Heart right ventricle (tissue), 16 donors: ENCODE measurements at regions not wholly inside any gene's neighbourhood (a gene's known extent, or its start where the extent isn't known, plus 50 kb on each side); places are given as distances from the start of the nearest gene placed in this dataset.
A peak's percentile ranks its signal among the peaks of the same experiment; 100 is the strongest.

Experiments
- ATAC-seq, 8 donors: fragments of 200-7000 bp; cut with Tn5 transposase; one replicate each; pipeline ENCODE4 v1.9.1; 2020; ENCODE audit warnings: mild to moderate bottlenecking in 8 of 8, moderate library complexity in 8 of 8, moderate number of reproducible peaks in 1 of 8
- DNase-seq, 2 donors: peaks; one replicate each; pipeline ENCODE4 v3.0.0-alpha.2; 2020
- H3K27ac ChIP-seq, 10 donors: fragments of 200-600 bp; sonication (generic) in 2 of 10; one replicate each; pipeline versions ENCODE4 v1.5.0 to v1.8.0; 2020 to 2022; ENCODE audit warnings: mild to moderate bottlenecking in 3 of 10
- H3K27me3 ChIP-seq, 7 donors: fragments of 200-600 bp; one replicate each; pipeline ENCODE4 v1.8.0; 2021 to 2022; ENCODE audit warnings: mild to moderate bottlenecking in 2 of 7
- H3K36me3 ChIP-seq, 9 donors: fragments of 200-600 bp; sonication (generic) in 1 of 9; one replicate each; pipeline versions ENCODE4 v1.5.0 to v1.8.0; 2020 to 2022; ENCODE audit warnings: mild to moderate bottlenecking in 2 of 9
- H3K4me1 ChIP-seq, 9 donors: fragments of 200-600 bp; sonication (generic) in 1 of 9; one replicate each; pipeline versions ENCODE4 v1.5.0 to v1.8.0; 2020 to 2022; ENCODE audit warnings: mild to moderate bottlenecking in 4 of 9
- H3K4me3 ChIP-seq, 10 donors: fragments of 200-600 bp; sonication (generic) in 2 of 10; one replicate each; pipeline versions ENCODE4 v1.5.0 to v1.8.0; 2020 to 2022; ENCODE audit warnings: mild to moderate bottlenecking in 7 of 10, moderate library complexity in 2 of 10
- H3K9me3 ChIP-seq, 11 donors: fragments of 200-600 bp in 10 of 11; sonication (generic) in 2 of 11; one replicate each; pipeline versions ENCODE4 v1.5.0 to v1.8.0; 2013 to 2022; ENCODE audit warnings: mild to moderate bottlenecking in 2 of 11, control low read depth in 1 of 11, moderate library complexity in 1 of 11
- CTCF ChIP-seq, 9 donors: fragments of 200-600 bp; sonication (generic) in 2 of 9; IDR thresholded peaks; one replicate each; pipeline versions ENCODE4 v1.5.0 to v1.8.0; 2021 to 2022; ENCODE audit warnings: antibody characterized with exemption in 9 of 9, mild to moderate bottlenecking in 5 of 9, moderate library complexity in 1 of 9
- WGBS, 2 donors: extraction: QIAGEN DNeasy Blood & Tissue Kit; methylation state at CpG; one replicate each; pipeline ENCODE4 v1.1.7; 2013; ENCODE audit warnings: inconsistent platforms in 1 of 2; 5-methylcytosine and 5-hydroxymethylcytosine counted together
- intact Hi-C, 10 donors: fragments of 100-400 bp; cut with DNase I; formaldehyde crosslinking; loops; one replicate each; pipeline versions ENCODE4 v1.11.1 to v1.14.2; 2022
- donor health status: Arrhythmogenic right ventricular cardiomyopathy.
- donor health status: ischemic (EF 13 %, LVEDD 7.1; RV severe dilation, severe dysfunction).
- donor health status: healthy with polysubstance abuse.
- donor health status: DM: no; HTN: yes; CAD: no.
- donor health status: DM: no; HTN: no; CAD: no.
- donor health status: ischemic (EF 25% LVEDD 6.9; RV normal size, moderate dysfunction).
- donor health status: ischemic (EF 25% LVEDD 5.7; RV mildly dilated, moderate dysfunction).
- donor health status: healthy.
- donor health status: DM: yes; HTN: yes; CAD: no.
- donor health status: Ischemic cardiomyopathy.
- donor health status: ischemic (EF 35%, LVEDD 5.7; RV mildly dilated, moderate dysfunction).
- donor health status: nonischemic (EF 11% LVEDD 7.7; RV severe dilation, severe dysfunction).
- donor health status: DM: yes; HTN: yes; CAD: no.
- donor health status: PGD.
- donor health status: ischemic (EF 29% LVEDD 5.4; RV normal size, mild dysfunction).
- donor health status: nonischemic (EF 23%, LVEDD 6.1; RV moderate dilation, normal function).

DNA sequence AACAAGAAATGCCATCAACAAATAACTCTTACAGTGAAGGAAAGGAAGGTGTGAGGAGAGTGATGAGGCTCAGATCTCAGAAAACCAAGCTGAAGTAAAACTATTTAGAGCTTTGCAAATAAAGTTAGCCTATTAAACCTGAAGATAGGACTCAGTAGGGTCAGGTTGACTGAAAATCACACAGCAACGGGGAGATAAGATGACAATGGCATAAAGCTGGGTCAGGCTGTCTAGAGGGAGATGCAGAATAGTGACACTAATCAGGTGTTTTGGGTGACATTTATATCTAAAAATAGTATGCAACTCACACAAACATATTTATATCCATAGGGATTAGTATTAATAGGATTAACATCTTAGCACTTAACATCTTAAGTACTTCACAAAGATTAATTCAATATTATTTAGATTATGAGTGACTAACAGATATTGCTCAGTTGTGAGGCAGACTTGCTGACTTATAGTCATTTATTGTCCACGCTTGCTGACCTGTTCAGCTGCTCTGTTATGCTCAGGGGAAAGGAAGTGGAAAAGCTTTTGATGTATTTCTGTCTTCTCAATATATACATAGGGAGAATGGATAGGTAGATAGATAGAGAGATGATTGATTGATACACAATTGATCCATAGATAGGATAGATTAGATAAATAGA is 130.7 kb upstream of the GUCY1A1 start:
- Histone ChIP-seq H3K27ac (peak overlapping the region in 6 of 10 donors; percentile 22 to 67 (median 46)), H3K4me1 (peaks cover 0 to 27% (median 8%) of the 10 kb centered on the region in 9 donors), H3K9me3 (no peaks in the 10 kb centered on the region), H3K4me3 (no peak overlapping the region), H3K27me3 (no peaks in the 10 kb centered on the region), H3K36me3 (no peaks in the 10 kb centered on the region)
- WGBS, 2 donors, result 51 to 68% methylated on average over 2 of the region's 2 CpGs
- intact Hi-C loops, result loop anchor here in 2 of 10 donors (10.0 kb wide), 1 partner anchor 129 kb away; the partner anchor contains the start of gene GUCY1A1 (in 2 of the 2)
- no peak for DNase-seq
- ATAC-seq, result peak in 7 of 8 donors; percentile 26 to 75 (median 52)
- no peak for TF ChIP-seq CTCF (IDR thresholded peaks at IDR 0.05)

GRCh38 chr4:155532373-155533085 is 134.1 kb upstream of the GUCY1A1 start:
- peak overlapping the region in 4 of 10 donors; percentile 14 to 46 (median 23) for H3K27ac ChIP-seq
- DNase-seq, result no peak
- intact Hi-C loops, result loop anchor here in 2 of 10 donors (10.0 kb wide), 1 partner anchor 132 kb away; the partner anchor contains the start of gene GUCY1A1 (in 2 of the 2)
- no peak for ATAC-seq
- H3K9me3 ChIP-seq, result no peaks in the 10 kb centered on the region
- peaks cover 0 to 31% (median 14%) of the 10 kb centered on the region in 9 donors for H3K4me1 ChIP-seq
- 71 to 78% methylated on average over 5 of the region's 5 CpGs for WGBS, 2 donors
- no peak for TF ChIP-seq CTCF (IDR thresholded peaks at IDR 0.05)
- H3K4me3 ChIP-seq, result no peak overlapping the region
- no peaks in the 10 kb centered on the region for H3K36me3 ChIP-seq
- no peaks in the 10 kb centered on the region for H3K27me3 ChIP-seq

DNA sequence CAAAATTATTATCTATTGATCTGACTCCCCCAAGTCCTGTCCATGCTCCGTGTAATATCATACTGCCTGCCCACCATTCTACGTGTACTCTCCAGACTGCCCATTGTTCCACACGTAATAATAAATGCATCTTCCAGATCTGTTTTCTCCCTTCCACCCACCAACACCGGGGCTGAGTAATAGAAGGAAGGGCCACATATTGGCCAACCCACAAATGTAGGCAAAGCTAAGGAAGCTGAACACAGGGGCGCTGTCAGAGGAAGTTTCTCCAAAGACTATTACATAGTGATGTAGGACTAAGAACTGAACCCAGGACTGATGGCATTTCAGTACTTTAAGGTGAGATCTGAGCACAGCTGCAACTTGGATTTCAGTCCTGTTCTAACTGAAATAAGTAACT is 135.8 kb upstream of the GUCY1A1 start:
- peaks cover under 1 to 46% (median 21%) of the 10 kb centered on the region in 9 donors for H3K4me1 ChIP-seq
- no peaks in the 10 kb centered on the region for H3K36me3 ChIP-seq
- intact Hi-C loops, result loop anchor here in 2 of 10 donors (10.0 kb wide), 1 partner anchor 134 kb away; the partner anchor contains the start of gene GUCY1A1 (in 2 of the 2)
- WGBS, 2 donors, result 62 to 77% methylated on average over 5 of the region's 5 CpGs
- DNase-seq, result no peak
- ATAC-seq, result peak in 2 of 8 donors; percentile 28 to 46
- H3K9me3 ChIP-seq, result no peaks in the 10 kb centered on the region
- H3K4me3 ChIP-seq, result no peak overlapping the region
- TF ChIP-seq CTCF (IDR thresholded peaks at IDR 0.05), result no peak
- peak overlapping the region in 1 of 10 donors; percentile 34 for H3K27ac ChIP-seq
- H3K27me3 ChIP-seq, result no peaks in the 10 kb centered on the region

DNA sequence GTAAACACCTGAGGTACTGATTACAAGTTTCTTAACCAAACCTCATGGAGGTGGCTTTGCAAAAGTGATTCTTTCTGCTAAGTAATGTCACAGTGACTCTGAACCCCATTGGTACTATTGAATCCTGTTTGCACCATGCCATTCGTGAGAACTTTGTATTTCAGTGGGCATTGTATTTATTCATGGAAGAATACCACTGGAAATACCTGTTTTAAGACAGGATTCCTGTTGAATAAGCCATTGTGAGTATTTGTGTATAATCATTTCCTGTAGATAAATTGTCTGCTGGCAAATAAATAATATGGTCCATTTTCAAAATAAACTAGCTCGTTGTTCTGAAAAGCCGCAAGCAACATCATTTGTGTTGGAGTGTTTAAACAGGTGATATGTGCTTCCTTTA is 136.4 kb upstream of the GUCY1A1 start:
- intact Hi-C loops, result loop anchor here in 2 of 10 donors (10.0 kb wide), 1 partner anchor 135 kb away; the partner anchor contains the start of gene GUCY1A1 (in 2 of the 2)
- no peak overlapping the region for H3K27ac ChIP-seq
- no peak for DNase-seq

More for the DNA sequence above, 136.4 kb upstream of the GUCY1A1 start:
- no peak for TF ChIP-seq CTCF (IDR thresholded peaks at IDR 0.05)
- H3K4me1 ChIP-seq, result peaks cover 6 to 46% (median 19%) of the 10 kb centered on the region in 9 donors
- 68 to 70% methylated on average over 3 of the region's 3 CpGs for WGBS, 2 donors
- no peaks in the 10 kb centered on the region for H3K27me3 ChIP-seq
- H3K36me3 ChIP-seq, result no peaks in the 10 kb centered on the region
- H3K9me3 ChIP-seq, result no peaks in the 10 kb centered on the region
- ATAC-seq, result no peak
- no peak overlapping the region for H3K4me3 ChIP-seq
